Calu3 (cell line): ENCODE measurements at regions not wholly inside any gene's neighbourhood (a gene's known extent, or its start where the extent isn't known, plus 50 kb on each side); places are given as distances from the start of the nearest gene placed in this dataset.

ENCODE experiments used
- BruUV-seq: library from RNA; stranded (reverse); fragments of 400-500 nt; replicated peaks from 2 replicates; lab custom pipeline; 2021; lab: Mats Ljungman, UMichigan
- CTCF ChIA-PET: fragments of 300-600 bp; sonication (Branson Sonifier 250); formaldehyde crosslinking; loops from one replicate; lab custom pipeline; 2022; ENCODE audit warnings: antibody characterized with exemption; lab: Charles Lee
- DNase-seq: peaks from one replicate; pipeline ENCODE4 v3.0.0; 2022
- H3K27ac Mint-ChIP-seq: one replicate; pipeline ENCODE4 v1.8.0; 2022; ENCODE audit warnings: mixed read lengths; ENCODE audit not compliant: unreplicated experiment
- H3K27me3 Mint-ChIP-seq: one replicate; pipeline ENCODE4 v1.8.0; 2022; ENCODE audit warnings: mixed read lengths; ENCODE audit not compliant: unreplicated experiment
- H3K36me3 Mint-ChIP-seq: one replicate; pipeline ENCODE4 v1.8.0; 2022; ENCODE audit warnings: mild to moderate bottlenecking, moderate library complexity, mixed read lengths; ENCODE audit not compliant: insufficient read depth, unreplicated experiment
- H3K4me1 Mint-ChIP-seq: one replicate; pipeline ENCODE4 v1.8.0; 2022; ENCODE audit warnings: mild to moderate bottlenecking, low read depth, mixed read lengths; ENCODE audit not compliant: unreplicated experiment
- H3K4me3 Mint-ChIP-seq: one replicate; pipeline ENCODE4 v1.8.0; 2022; ENCODE audit warnings: mild to moderate bottlenecking, low read depth, moderate library complexity, mixed read lengths; ENCODE audit not compliant: unreplicated experiment
- H3K9me3 Mint-ChIP-seq: one replicate; pipeline ENCODE4 v1.8.0; 2022; ENCODE audit warnings: low read depth, mixed read lengths; ENCODE audit not compliant: unreplicated experiment
- CTCF ChIP-seq: fragments of 200-600 bp; IDR thresholded peaks from one replicate; pipeline ENCODE4 v1.8.0; 2022; ENCODE audit warnings: antibody characterized with exemption; ENCODE audit not compliant: unreplicated experiment
- intact Hi-C: fragments of 100-400 bp; cut with micrococcal nuclease; formaldehyde crosslinking; loops from one replicate; pipeline ENCODE4 v1.10.0; 2022; ENCODE audit not compliant: unreplicated experiment

DNA sequence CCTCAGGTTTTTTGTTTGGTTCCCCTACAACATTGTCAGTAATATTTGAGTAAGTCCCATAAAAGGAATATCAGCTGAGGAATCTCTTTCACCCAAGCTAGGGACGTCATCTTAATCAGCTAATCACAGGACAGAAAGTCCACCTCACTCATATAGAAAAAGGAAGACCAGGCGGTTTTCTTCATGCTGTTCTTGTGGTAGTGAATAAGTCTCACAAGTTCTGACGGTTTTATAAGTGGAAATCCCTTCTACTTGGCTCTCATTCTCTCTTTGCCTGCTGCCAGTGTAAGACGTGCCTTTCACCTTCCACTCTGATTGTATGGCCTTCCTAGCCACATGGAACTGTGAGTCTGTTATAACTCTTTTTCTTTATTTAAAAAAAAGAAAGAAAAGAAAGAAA lies 308.1 kb upstream of the PFKP start:
- DNase-seq: no peak
- H3K27me3 Mint-ChIP-seq: peaks cover 38% of the 10 kb centered on the region
- TF ChIP-seq CTCF: no peak
- no peaks in the 10 kb centered on the region for H3K4me1 Mint-ChIP-seq
- H3K9me3 Mint-ChIP-seq: peaks cover 12% of the 10 kb centered on the region
- no TSS peak for BruUV-seq
- no peak overlapping the region for H3K4me3 Mint-ChIP-seq
- CTCF ChIA-PET: no interaction called here
- intact Hi-C loops: no loop called here
- no peaks in the 10 kb centered on the region for H3K36me3 Mint-ChIP-seq
- H3K27ac Mint-ChIP-seq: no peak overlapping the region

GRCh38 chr10:2754943-2755342 lies 312.4 kb upstream of the PFKP start:
- BruUV-seq: no TSS peak
- no peaks in the 10 kb centered on the region for H3K4me1 Mint-ChIP-seq

DNA sequence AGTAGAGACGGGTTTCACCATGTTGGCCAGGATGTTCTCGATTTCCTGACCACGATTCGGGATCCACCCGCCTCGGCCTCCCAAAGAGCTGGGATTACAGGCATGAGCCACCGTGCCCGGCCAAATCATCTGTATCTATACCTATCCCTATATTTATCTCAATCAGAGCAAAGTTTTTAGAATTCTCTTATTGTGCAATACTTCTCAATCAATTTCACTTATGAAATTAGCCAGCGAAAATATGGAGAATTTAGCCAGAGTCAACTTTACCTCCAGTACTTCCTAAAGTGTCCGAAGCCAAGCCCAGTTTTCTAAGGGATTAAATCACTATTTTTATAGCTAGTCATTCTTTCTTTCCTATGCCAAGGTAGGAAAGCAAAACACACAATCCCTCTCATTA lies 319.1 kb upstream of the PFKP start:
- Mint-ChIP-seq H3K36me3 (no peaks in the 10 kb centered on the region), H3K4me1 (no peaks in the 10 kb centered on the region), H3K27ac (no peak overlapping the region), H3K4me3 (no peak overlapping the region), H3K27me3 (peaks cover 25% of the 10 kb centered on the region), H3K9me3 (peaks cover 2% of the 10 kb centered on the region)
- TF ChIP-seq CTCF: no peak
- CTCF ChIA-PET: no interaction called here
- DNase-seq: no peak
- no TSS peak for BruUV-seq
- intact Hi-C loops: no loop called here

More at GRCh38 chr10:2754943-2755342, 312.4 kb upstream of the PFKP start:
- intact Hi-C loops: no loop called here
- no peak for TF ChIP-seq CTCF
- Mint-ChIP-seq H3K36me3 (no peaks in the 10 kb centered on the region), H3K27me3 (peaks cover 11% of the 10 kb centered on the region), H3K27ac (no peak overlapping the region), H3K9me3 (peaks cover 4% of the 10 kb centered on the region), H3K4me3 (no peak overlapping the region)
- DNase-seq: no peak
- CTCF ChIA-PET: interaction anchor here (0.6 kb wide), 1 partner anchor 46 kb away, joined by 9 read pairs; no protein-coding TSS in a partner anchor

- Mint-ChIP-seq H3K4me1 (no peaks in the 10 kb centered on the region), H3K27ac (no peak overlapping the region), H3K36me3 (no peaks in the 10 kb centered on the region), H3K4me3 (no peak overlapping the region), H3K27me3 (peaks cover 25% of the 10 kb centered on the region), H3K9me3 (peaks cover 2% of the 10 kb centered on the region)
- TF ChIP-seq CTCF: no peak
- intact Hi-C loops: no loop called here
- CTCF ChIA-PET: no interaction called here
- no TSS peak for BruUV-seq
- no peak for DNase-seq
These were observed 320.7 kb upstream of the PFKP start for GRCh38 chr10:2746638-2747037.
